C4-2B (cell line): ENCODE measurements at regions not wholly inside any gene's neighbourhood (a gene's known extent, or its start where the extent isn't known, plus 50 kb on each side); places are given as distances from the start of the nearest gene placed in this dataset.

Experiments used
- H3K27ac ChIP-seq: fragments of 450-650 bp; 2 replicates; pipeline ENCODE4 v1.5.1; 2017
- CTCF ChIP-seq: fragments of 450-650 bp; conservative IDR thresholded peaks from 2 replicates; pipeline ENCODE4 v1.5.1; 2017; ENCODE audit warnings: mild to moderate bottlenecking
- ZFX ChIP-seq: fragments of 450-650 bp; IDR thresholded peaks from 2 replicates; pipeline ENCODE4 v1.6.1; 2017

DNA sequence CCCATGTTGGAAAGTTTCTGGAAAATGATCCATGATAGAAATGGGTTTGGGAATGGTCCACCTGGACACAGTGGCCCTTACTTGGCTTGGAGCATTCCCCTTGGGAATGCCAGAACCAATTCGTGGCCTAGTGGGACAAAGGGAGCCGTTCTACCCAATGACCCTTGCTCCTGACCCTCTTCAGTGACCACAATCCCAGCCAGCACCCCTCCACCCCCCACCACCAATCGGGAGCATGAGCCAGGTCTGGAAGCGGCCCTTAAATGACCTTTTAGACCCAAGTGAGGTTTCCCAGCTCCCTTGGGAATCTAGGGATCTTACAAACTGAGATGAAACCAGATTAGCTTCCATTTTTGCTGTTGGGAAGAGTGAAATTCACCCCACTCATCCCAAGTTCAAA, 51.3 kb upstream of the CDON start:
- H3K27ac ChIP-seq = peak overlapping the region; percentile 67
- TF ChIP-seq CTCF = no peak
- TF ChIP-seq ZFX = no peak

- TF ChIP-seq ZFX (0 out of 2 replicates have a peak, but pooled peaks have one; percentile 22), CTCF (no peak)
- peak overlapping the region; percentile 67 for H3K27ac ChIP-seq
Measured at GRCh38 chr11:126113515-126113957, 50.9 kb upstream of the CDON start.

- TF ChIP-seq ZFX (no peak), CTCF (no peak)
- H3K27ac ChIP-seq = peak overlapping the region; percentile 67
Measured at GRCh38 chr11:126113012-126113411, 50.3 kb upstream of the CDON start.

GRCh38 chr11:126112547-126112946, 49.9 kb upstream of the CDON start:
- TF ChIP-seq ZFX (no peak), CTCF (no peak)

More at GRCh38 chr11:126112547-126112946, 49.9 kb upstream of the CDON start:
- H3K27ac ChIP-seq = peak overlapping the region; percentile 67; the same call in 1 of the 2 replicates
